ENCODE measurements at regions not wholly inside any gene's neighbourhood (a gene's known extent, or its start where the extent isn't known, plus 50 kb on each side); places are given as distances from the start of the nearest gene placed in this dataset.

GRCh38 chrX:124506066-124506465 lies 159.7 kb downstream of the SH2D1A start:
- Histone ChIP-seq H2AK5ac (ENCODE audit: low read depth, low read length) (no peak overlapping the region), H3K23me2 (ENCODE audit: low read depth, low read length) (no peaks in the 10 kb centered on the region), H2BK20ac (ENCODE audit: low read length) (no peak overlapping the region), H3K23ac (ENCODE audit: insufficient read length) (no peak overlapping the region), H3K56ac (replicated peaks; ENCODE audit: insufficient read length, low read depth, low read length) (no peak overlapping the region), H3K27me3 (replicated peaks in 1 of 4; ENCODE audit: control insufficient read depth in 3 of 4, extremely low read depth in 1 of 4, insufficient read depth in 3 of 4, low read length in 3 of 4) (no peaks in the 10 kb centered on the region), H4K91ac (replicated peaks; ENCODE audit: insufficient read length, low read length) (no peak overlapping the region), H2BK120ac (replicated peaks; ENCODE audit: low read depth, low read length) (no peak overlapping the region), H4K5ac (ENCODE audit: insufficient read length, low read depth, low read length) (no peak overlapping the region), H3K9me3 (ENCODE audit: insufficient read depth in 2 of 2, low read depth in 1 of 2, low read length in 1 of 2) (no peaks in the 10 kb centered on the region; a peak in 1 of 4 replicates), H3K36me3 (ENCODE audit: control insufficient read depth in 2 of 4, insufficient read depth in 4 of 4, low read length in 3 of 4) (no peaks in the 10 kb centered on the region), H4K8ac (ENCODE audit: extremely low read depth, insufficient read depth, low read length) (no peak overlapping the region), H2BK5ac (ENCODE audit: low read depth, low read length) (no peak overlapping the region), H2BK15ac (ENCODE audit: low read length) (no peak overlapping the region), H3K79me1 (ENCODE audit: low read depth, low read length) (no peaks in the 10 kb centered on the region), H3K4me2 (ENCODE audit: insufficient read depth in 1 of 2, low read depth in 2 of 2, low read length in 2 of 2) (no peak overlapping the region), H2BK12ac (ENCODE audit: low read depth, low read length) (no peak overlapping the region), H3K79me2 (ENCODE audit: control insufficient read depth in 1 of 2, insufficient read depth in 2 of 2, low read length in 2 of 2) (no peaks in the 10 kb centered on the region), H3K18ac (ENCODE audit: extremely low read depth, low read length) (no peak overlapping the region), H3K14ac (ENCODE audit: insufficient read length) (no peak overlapping the region), H3K4me3 (ENCODE audit: extremely low read depth in 1 of 4, insufficient read depth in 2 of 4, low read depth in 3 of 4, low read length in 4 of 4) (no peak overlapping the region), H4K20me1 (replicated peaks in 1 of 2; ENCODE audit: control insufficient read depth in 1 of 2, insufficient read depth in 2 of 2, low read length in 2 of 2) (no peaks in the 10 kb centered on the region), H3K9ac (replicated peaks in 1 of 4; ENCODE audit: extremely low read depth in 1 of 4, low read depth in 3 of 4, low read length in 3 of 4) (no peak overlapping the region), H3K4me1 (replicated peaks in 1 of 4; ENCODE audit: control insufficient read depth in 3 of 4, insufficient read depth in 4 of 4, low read length in 3 of 4) (peaks cover 0 to 4% (median 0%) of the 10 kb centered on the region in 4 experiments; a peak in 1 of 7 replicates), H2AFZ (ENCODE audit: low read length) (no peak overlapping the region; the same call in 1 of the 2 replicates), H3K4ac (replicated peaks; ENCODE audit: insufficient read length, low read depth, low read length) (no peak overlapping the region), H3K27ac (ENCODE audit: low read depth, low read length) (no peak overlapping the region)
- DNase-seq (ENCODE audit: low read depth in 1 of 2, low spot score in 2 of 2) = no peak
- no peak for FAIRE-seq
- CTCF ChIA-PET (ENCODE audit: partially characterized antibody) = interaction anchor here (1.0 kb wide), 1 partner anchor 16 kb away, joined by 4 read pairs; no protein-coding TSS in a partner anchor
- POLR2A ChIA-PET (ENCODE audit: partially characterized antibody) = no interaction called here
- WGBS, 2 experiments (ENCODE audit: extremely low coverage in 1 of 2, insufficient coverage in 1 of 2, insufficient read length in 1 of 2, insufficient replicate concordance in 2 of 2, low coverage in 1 of 2, low lambda C conversion rate in 2 of 2, missing lambda C conversion rate in 1 of 2) = 97% methylated on average over 3 of the region's 3 CpGs; no CpG with 5 or more reads in 1 of the 2 experiments
- TF ChIP-seq FOSL1 (IDR thresholded peaks at IDR 0.05; ENCODE audit: insufficient read depth, low read depth, low read length) = no peak
- TF ChIP-seq NANOG (IDR thresholded peaks at IDR 0.05; ENCODE audit: insufficient read depth, low read depth, low read length, poor library complexity, severe bottlenecking) = no peak
- no peak for TF ChIP-seq RBBP5 (IDR thresholded peaks at IDR 0.05; ENCODE audit: borderline replicate concordance, low read depth, low read length)
- no peak for TF ChIP-seq HDAC2 (IDR thresholded peaks at IDR 0.05; ENCODE audit: borderline replicate concordance in 1 of 2, low read depth in 2 of 2, low read length in 2 of 2)
- no peak for TF ChIP-seq CTCF (IDR thresholded peaks at IDR 0.05; ENCODE audit: control extremely low read depth in 1 of 3, insufficient read depth in 1 of 3, low read depth in 1 of 3, low read length in 3 of 3)

All from H1 (cell line).